GM19240 (cell line): ENCODE measurements at regions not wholly inside any gene's neighbourhood (a gene's known extent, or its start where the extent isn't known, plus 50 kb on each side); places are given as distances from the start of the nearest gene placed in this dataset.
"Not testable (repeated sequence)": the region's sequence is repeated elsewhere in the genome, so short reads cannot be mapped to it uniquely, and the experiment has no call there.

Experiments
- DNase-seq: peaks from one replicate; pipeline ENCODE4 v3.0.0; 2011; ENCODE audit warnings: low spot score; ENCODE audit not compliant: insufficient read length

GRCh38 chr2:205865905-205866441 lies 183.7 kb downstream of the NRP2 start:
- DNase-seq, result no peak

- DNase-seq, result no peak
Measured at GRCh38 chr2:205865056-205865455, 182.8 kb downstream of the NRP2 start.

- no peak for DNase-seq
Measured at GRCh38 chr2:205864491-205864890, 182.2 kb downstream of the NRP2 start.

- not testable (repeated sequence) for DNase-seq
Measured at GRCh38 chr2:205862761-205863160, 180.5 kb downstream of the NRP2 start.

- DNase-seq, result no peak
Measured at GRCh38 chr2:205860885-205861284, 178.6 kb downstream of the NRP2 start.

- DNase-seq, result no peak
Measured at GRCh38 chr2:205860181-205860580, 177.9 kb downstream of the NRP2 start.

- DNase-seq, result no peak
Measured at GRCh38 chr2:205858881-205859441, 176.7 kb downstream of the NRP2 start.

- no peak for DNase-seq
Measured at GRCh38 chr2:205858275-205858674, 176.0 kb downstream of the NRP2 start.

GRCh38 chr2:205857520-205858237 lies 175.4 kb downstream of the NRP2 start:
- DNase-seq, result no peak

- DNase-seq, result no peak
Measured at GRCh38 chr2:205852457-205852856, 170.2 kb downstream of the NRP2 start.

GRCh38 chr2:205850611-205851010 lies 168.3 kb downstream of the NRP2 start:
- no peak for DNase-seq

GRCh38 chr2:205850132-205850531 lies 167.8 kb downstream of the NRP2 start:
- DNase-seq, result no peak

- DNase-seq, result no peak
Measured at GRCh38 chr2:205849136-205849535, 166.8 kb downstream of the NRP2 start.

- no peak for DNase-seq
Measured at GRCh38 chr2:205848601-205849000, 166.3 kb downstream of the NRP2 start.
